ENCODE measurements at regions not wholly inside any gene's neighbourhood (a gene's known extent, or its start where the extent isn't known, plus 50 kb on each side); places are given as distances from the start of the nearest gene placed in this dataset.

DNA sequence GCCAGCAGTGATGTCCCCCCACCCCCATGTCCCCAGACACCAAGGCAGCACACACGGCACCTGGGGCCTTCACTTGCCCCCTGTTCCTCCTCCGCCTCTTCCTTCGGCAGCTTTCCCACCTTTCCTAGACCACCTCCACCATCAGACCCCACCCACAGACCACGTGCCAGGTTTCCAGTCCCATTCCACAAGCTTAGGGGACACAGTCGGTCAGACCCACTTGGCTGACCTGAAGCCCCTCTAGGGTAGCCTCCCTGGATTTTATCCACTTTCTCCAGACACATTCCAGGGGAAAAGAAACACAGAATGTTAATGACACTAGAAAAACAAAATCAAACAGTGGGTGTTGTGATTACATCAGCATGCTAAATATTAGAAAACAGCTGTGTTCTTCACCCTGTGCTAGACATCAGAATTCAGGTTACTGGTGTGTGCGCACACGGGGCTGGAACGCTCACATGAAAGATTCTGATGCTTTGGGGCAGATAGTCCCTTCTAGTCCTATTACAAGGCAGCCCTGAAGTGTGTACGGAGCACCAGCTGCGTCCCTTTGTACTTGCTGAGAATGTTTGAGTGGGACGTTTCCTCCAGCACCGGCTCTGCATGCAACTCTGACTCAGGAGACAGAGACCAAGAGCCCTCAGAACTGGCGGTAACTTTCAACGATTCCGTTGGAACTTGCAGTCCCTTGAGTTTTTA is 75.5 kb upstream of the PPP2R2D start (continued):
- TF ChIP-seq, protein P1, sequence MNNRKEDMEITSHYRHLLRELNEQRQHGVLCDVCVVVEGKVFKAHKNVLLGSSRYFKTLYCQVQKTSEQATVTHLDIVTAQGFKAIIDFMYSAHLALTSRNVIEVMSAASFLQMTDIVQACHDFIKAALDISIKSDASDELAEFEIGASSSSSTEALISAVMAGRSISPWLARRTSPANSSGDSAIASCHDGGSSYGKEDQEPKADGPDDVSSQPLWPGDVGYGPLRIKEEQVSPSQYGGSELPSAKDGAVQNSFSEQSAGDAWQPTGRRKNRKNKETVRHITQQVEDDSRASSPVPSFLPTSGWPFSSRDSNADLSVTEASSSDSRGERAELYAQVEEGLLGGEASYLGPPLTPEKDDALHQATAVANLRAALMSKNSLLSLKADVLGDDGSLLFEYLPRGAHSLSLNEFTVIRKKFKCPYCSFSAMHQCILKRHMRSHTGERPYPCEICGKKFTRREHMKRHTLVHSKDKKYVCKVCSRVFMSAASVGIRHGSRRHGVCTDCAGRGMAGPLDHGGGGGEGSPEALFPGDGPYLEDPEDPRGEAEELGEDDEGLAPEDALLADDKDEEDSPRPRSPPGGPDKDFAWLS (CRISPR knock-in tag; IDR thresholded peaks at IDR 0.05; ENCODE audit: borderline replicate concordance) = no peak
- TF ChIP-seq BHLHE40 (IDR thresholded peaks at IDR 0.05; ENCODE audit: low read length) (no peak), ZNF670 (CRISPR knock-in tag; IDR thresholded peaks at IDR 0.05; ENCODE audit: borderline replicate concordance) (no peak), GATAD1 (CRISPR knock-in tag; IDR thresholded peaks at IDR 0.05) (no peak), ZNF160 (CRISPR knock-in tag; IDR thresholded peaks at IDR 0.05) (no peak), SMC3 (IDR thresholded peaks at IDR 0.05; ENCODE audit: low read length) (no peak), ZNF10 (CRISPR knock-in tag; IDR thresholded peaks at IDR 0.05; ENCODE audit: borderline replicate concordance, low read depth) (no peak)
- TF ChIP-seq, protein P2, sequence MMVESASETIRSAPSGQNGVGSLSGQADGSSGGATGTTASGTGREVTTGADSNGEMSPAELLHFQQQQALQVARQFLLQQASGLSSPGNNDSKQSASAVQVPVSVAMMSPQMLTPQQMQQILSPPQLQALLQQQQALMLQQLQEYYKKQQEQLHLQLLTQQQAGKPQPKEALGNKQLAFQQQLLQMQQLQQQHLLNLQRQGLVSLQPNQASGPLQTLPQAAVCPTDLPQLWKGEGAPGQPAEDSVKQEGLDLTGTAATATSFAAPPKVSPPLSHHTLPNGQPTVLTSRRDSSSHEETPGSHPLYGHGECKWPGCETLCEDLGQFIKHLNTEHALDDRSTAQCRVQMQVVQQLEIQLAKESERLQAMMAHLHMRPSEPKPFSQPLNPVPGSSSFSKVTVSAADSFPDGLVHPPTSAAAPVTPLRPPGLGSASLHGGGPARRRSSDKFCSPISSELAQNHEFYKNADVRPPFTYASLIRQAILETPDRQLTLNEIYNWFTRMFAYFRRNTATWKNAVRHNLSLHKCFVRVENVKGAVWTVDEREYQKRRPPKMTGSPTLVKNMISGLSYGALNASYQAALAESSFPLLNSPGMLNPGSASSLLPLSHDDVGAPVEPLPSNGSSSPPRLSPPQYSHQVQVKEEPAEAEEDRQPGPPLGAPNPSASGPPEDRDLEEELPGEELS (CRISPR knock-in tag; IDR thresholded peaks at IDR 0.05) = no peak

DNA sequence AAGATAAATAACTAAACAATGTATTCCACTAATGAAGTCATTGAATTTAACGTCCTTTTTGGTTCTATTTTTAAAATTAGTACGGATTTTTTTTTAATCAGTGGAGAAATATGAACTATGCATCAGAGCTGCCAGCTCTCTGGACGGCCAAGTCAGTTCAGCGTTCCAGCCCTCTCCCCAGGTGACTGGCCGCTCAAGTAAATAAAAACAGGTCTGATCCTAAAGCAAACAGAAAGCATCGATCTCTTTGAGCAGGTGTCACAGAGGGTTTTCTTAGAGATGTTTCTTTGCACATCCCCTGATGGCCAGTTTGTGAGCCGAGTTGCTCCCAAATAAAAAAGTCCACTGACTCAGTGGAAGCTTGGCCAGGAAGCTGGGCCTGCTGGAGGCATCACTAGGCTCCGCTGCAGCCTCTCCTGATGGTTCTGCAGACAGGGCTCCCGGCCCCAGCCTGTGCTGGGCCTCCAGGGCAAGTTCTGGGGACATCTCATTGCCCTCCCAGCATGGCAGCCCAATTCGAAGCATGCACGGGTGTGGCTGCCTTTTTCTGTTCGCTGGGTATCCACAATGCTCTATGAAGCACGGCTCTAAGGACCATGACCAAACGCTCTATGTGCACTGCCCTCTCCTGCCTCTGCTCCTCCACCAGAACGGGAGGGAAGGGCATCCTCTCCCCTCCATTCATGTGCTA is 74.7 kb upstream of the PPP2R2D start:
- H3K27me3 ChIP-seq (ENCODE audit: control insufficient read depth in 1 of 2, insufficient read depth in 2 of 2, low read length in 2 of 2) = peaks cover 0 to 17% of the 10 kb centered on the region in 2 experiments; a peak in 3 of 5 replicates
- ChIA-PET POLR2A (no interaction called here), CTCF (ENCODE audit: low intra/inter-chr PET ratio, low total read pairs) (no interaction called here)
- WGBS (ENCODE audit: low lambda C conversion rate) = 2% methylated on average over 10 of the region's 15 CpGs
- H3K79me2 ChIP-seq (ENCODE audit: insufficient read depth, low read length) = no peaks in the 10 kb centered on the region
- BruUV-seq (replicated peaks) = no TSS peak
- no peak overlapping the region for H3K9ac ChIP-seq (ENCODE audit: insufficient read depth, low read depth, low read length)
- no peaks in the 10 kb centered on the region for H3K9me3 ChIP-seq (ENCODE audit: low read length)
- TF ChIP-seq ZNF605 (CRISPR knock-in tag; IDR thresholded peaks at IDR 0.05) = no peak
- TF ChIP-seq PITX1 (CRISPR knock-in tag; IDR thresholded peaks at IDR 0.05) = peak; percentile 95
- 0 out of 2 replicates have a peak, but pooled peaks have one; percentile 6 for TF ChIP-seq RARA (CRISPR knock-in tag; IDR thresholded peaks at IDR 0.05)
- no peak for TF ChIP-seq FOXP1 (IDR thresholded peaks at IDR 0.05)
- peak; percentile 76 for TF ChIP-seq FOXP1 (CRISPR knock-in tag; IDR thresholded peaks at IDR 0.05)
- no peak for TF ChIP-seq IKZF4 (CRISPR knock-in tag; IDR thresholded peaks at IDR 0.05; ENCODE audit: borderline replicate concordance, low read depth, not compliant biosample characterization)
- TF ChIP-seq ETV6 (CRISPR knock-in tag; conservative IDR thresholded peaks at IDR 0.05) = no peak
- in situ Hi-C loops (cut with HindIII; ENCODE audit: extremely low pct_ligation_motif_present, low pct_unique_long_range_greater_than_20kb) (no loop called here), intact Hi-C loops (cut with micrococcal nuclease; ENCODE audit: unreplicated experiment) (no loop called here)
- DNase-seq (ENCODE audit: low spot score) (no peak), ATAC-seq (peak; percentile 44; the same call in 2 of the 3 replicates), FAIRE-seq (no peak)
- no peak overlapping the region for H2AFZ ChIP-seq (ENCODE audit: low read length)
- H3K4me1 ChIP-seq (ENCODE audit: insufficient read depth, low read length) = no peaks in the 10 kb centered on the region
- H3K4me2 ChIP-seq (ENCODE audit: low read depth, low read length) = no peak overlapping the region
- no peaks in the 10 kb centered on the region for H4K20me1 ChIP-seq (ENCODE audit: insufficient read depth, low read length)
- H3K27ac ChIP-seq (ENCODE audit: extremely low read length, insufficient read depth, low read length) = no peak overlapping the region
- no peaks in the 10 kb centered on the region for H3K36me3 ChIP-seq (replicated peaks in 1 of 2; ENCODE audit: control insufficient read depth in 1 of 2, insufficient read depth in 2 of 2, low read length in 2 of 2)
- H3K4me3 ChIP-seq (replicated peaks in 1 of 3; ENCODE audit: insufficient read depth in 1 of 3, low read depth in 2 of 3, low read length in 3 of 3) = no peak overlapping the region
